ENCODE measurements at regions not wholly inside any gene's neighbourhood (a gene's known extent, or its start where the extent isn't known, plus 50 kb on each side); places are given as distances from the start of the nearest gene placed in this dataset.
A peak's percentile ranks its signal among the peaks of the same experiment; 100 is the strongest.

DNA sequence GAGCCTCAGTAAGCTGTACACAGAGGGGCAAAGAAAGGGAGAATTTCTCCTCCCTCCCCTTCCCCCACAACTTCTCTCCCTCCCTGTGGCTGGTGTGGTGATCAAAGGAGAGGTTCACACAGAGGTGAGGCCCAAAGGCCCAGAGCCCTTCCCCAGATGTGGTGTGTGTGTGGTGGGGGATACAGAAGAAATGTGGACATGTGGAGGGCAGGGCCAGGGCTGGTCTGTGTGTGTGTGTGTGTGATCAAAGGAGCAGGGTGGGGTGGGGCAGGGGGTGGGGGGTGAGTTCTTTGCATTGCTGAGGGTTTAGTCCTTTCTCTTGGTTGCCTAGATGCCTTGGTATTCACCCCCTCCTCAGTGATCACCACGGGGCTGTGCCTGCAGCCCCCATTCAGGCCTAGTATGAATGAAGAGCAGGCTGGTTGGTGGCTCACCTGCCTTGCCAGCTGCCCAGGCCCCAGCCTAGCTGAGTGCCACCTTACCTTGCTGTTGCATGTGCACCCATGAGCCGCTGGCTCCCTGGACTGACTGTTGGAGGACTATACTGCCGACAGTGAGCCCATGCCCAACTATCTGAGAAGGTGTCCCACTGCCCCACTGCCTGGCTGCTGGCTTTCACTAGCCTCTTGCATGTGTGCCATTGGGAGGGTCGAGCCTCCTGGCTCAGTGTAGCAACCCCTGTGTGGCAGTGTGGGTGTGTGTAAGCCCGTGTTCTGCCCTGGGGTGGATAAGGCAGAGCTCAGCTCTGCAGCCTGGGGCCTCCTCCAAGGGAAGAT, 101.9 kb downstream of the EFNB1 start:
- no peak overlapping the region for H3K4me3 ChIP-seq (ENCODE audit: control insufficient read depth, low read depth, low read length)
- no peak for DNase-seq (ENCODE audit: low read depth)
- TF ChIP-seq, protein P1, sequence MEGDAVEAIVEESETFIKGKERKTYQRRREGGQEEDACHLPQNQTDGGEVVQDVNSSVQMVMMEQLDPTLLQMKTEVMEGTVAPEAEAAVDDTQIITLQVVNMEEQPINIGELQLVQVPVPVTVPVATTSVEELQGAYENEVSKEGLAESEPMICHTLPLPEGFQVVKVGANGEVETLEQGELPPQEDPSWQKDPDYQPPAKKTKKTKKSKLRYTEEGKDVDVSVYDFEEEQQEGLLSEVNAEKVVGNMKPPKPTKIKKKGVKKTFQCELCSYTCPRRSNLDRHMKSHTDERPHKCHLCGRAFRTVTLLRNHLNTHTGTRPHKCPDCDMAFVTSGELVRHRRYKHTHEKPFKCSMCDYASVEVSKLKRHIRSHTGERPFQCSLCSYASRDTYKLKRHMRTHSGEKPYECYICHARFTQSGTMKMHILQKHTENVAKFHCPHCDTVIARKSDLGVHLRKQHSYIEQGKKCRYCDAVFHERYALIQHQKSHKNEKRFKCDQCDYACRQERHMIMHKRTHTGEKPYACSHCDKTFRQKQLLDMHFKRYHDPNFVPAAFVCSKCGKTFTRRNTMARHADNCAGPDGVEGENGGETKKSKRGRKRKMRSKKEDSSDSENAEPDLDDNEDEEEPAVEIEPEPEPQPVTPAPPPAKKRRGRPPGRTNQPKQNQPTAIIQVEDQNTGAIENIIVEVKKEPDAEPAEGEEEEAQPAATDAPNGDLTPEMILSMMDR (conservative IDR thresholded peaks at IDR 0.05; ENCODE audit: control insufficient read depth, insufficient read depth, low read depth, low read length), result no peak

DNA sequence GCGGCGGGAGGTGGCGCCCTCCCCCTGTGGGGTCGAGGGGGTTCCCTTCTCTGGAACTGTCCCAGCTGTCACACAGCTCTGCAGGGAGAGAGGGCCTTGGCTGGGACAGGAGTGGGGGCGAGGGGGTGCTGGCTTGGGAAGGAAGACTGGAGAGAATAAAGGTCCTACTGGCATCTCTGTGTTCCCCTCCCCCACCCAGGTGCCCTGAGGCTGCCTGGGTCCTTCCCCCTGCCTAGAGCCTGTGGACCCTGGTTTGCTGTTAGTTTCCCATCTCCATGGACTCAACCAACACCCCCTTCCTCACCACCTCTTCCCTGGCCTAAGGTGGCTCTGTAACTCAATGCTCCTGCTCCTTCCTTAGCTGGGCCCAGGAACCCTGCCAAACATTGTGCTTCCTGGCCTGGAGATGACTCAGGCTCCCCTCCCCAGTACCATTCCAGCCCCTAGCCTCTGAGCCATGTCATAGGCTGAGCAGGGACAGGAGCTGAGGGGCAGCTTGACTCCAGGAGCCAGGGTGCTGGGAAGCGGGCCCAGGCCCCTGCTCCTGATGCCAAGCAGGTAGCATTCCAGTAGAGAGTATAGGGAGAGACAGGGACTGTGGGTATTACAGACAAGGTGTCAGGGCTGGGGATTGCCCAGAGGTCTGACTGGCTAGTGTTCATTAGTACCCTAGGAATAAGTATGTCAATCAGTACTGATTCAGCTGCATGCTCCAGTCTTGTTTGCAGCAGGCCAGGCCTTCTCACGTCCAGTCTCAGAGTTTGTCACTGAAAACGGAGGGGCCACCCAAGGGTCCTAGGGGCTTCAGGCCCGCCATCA, 100.7 kb downstream of the EFNB1 start:
- peak; percentile 81 for DNase-seq (ENCODE audit: low read depth)
- H3K4me3 ChIP-seq (ENCODE audit: control insufficient read depth, low read depth, low read length), result no peak overlapping the region
- TF ChIP-seq, protein P1 (conservative IDR thresholded peaks at IDR 0.05; ENCODE audit: control insufficient read depth, insufficient read depth, low read depth, low read length), result no peak

DNA sequence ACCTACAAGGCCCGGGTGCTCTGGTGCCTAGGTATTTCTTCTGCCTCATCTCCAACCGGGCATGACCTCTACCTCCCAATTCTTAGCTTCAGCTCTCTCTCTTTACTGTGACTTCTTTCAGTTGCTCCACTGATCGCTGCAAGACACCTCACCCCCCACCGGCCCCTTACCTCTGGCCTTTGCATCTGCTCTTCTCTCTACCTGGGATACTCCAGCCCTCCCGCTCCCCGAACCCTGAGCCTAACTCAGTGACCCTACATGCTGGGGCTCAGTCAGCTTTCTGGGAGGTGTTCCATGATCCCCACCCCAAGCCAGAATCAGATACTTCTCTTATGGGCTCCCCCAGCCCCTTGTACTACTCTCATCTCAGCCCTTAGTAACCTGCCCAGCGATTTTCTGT, 99.6 kb downstream of the EFNB1 start:
- TF ChIP-seq, protein P1 (conservative IDR thresholded peaks at IDR 0.05; ENCODE audit: control insufficient read depth, insufficient read depth, low read depth, low read length), result no peak
- no peak for DNase-seq (ENCODE audit: low read depth)
- H3K4me3 ChIP-seq (ENCODE audit: control insufficient read depth, low read depth, low read length), result no peak overlapping the region

DNA sequence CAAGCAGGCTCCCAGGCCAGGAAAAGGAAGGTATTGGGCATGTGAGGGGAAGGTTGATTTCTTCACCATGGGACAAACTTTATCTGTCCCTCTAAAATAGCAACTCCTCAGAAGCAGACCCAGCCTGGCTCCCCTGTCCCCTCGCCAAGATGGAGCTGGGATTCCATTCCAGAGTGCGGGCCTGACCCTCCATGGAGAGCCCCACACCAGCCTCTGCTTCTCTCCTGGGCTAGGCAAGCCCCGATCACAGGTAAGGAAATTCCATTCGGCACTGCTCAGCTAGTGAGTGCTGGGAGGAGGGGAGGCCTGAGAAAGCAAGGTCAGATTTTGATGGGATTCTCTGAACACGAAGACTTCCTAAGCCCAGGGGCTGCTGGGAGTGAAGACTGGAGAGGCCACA, 98.4 kb downstream of the EFNB1 start:
- no peak for DNase-seq (ENCODE audit: low read depth)
- TF ChIP-seq, protein P1 (conservative IDR thresholded peaks at IDR 0.05; ENCODE audit: control insufficient read depth, insufficient read depth, low read depth, low read length), result no peak
- H3K4me3 ChIP-seq (ENCODE audit: control insufficient read depth, low read depth, low read length), result no peak overlapping the region

DNA sequence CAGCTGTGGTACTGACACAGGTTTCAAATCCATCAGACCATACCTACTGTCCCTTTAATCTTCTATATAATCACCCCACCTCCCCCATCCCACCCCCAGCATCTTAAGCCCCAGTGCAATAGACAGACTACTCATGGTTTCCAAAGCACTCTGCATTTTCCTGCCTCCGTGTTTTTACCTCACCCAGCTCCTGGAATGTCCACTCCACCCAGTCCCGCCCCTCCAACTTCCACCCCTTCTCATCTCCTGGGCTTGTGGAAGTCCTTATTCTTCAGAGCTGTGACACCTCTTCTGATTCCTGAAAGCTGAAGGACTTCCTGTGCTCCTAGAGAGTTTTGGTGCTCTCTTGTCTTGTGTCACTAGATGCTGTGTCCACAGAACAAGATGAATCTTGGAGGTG, 94.3 kb downstream of the EFNB1 start:
- H3K4me3 ChIP-seq (ENCODE audit: control insufficient read depth, low read depth, low read length), result no peak overlapping the region
- TF ChIP-seq, protein P1 (conservative IDR thresholded peaks at IDR 0.05; ENCODE audit: control insufficient read depth, insufficient read depth, low read depth, low read length), result no peak
- DNase-seq (ENCODE audit: low read depth), result no peak

DNA sequence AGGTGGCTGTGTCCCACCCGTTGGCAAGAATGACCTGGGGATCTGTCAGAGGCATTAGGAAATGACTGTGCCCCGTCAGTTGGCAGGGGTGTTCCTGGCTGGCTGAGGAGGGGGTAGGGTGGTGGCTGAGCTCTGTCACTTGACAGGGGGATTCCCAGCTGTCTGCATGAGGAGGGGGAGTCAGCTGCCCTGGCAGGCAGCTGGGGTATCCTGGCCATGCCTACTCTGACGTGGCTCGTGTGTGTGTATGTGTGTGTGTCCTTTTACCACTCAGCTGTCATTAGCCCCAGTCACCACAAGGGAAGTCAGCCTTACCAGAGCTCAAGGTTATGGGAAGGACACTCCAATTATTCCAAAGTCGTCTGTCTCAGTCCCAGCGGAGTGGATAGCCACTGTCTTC, 93.2 kb downstream of the EFNB1 start:
- no peak for DNase-seq (ENCODE audit: low read depth)
- TF ChIP-seq, protein P1 (conservative IDR thresholded peaks at IDR 0.05; ENCODE audit: control insufficient read depth, insufficient read depth, low read depth, low read length), result no peak
- no peak overlapping the region for H3K4me3 ChIP-seq (ENCODE audit: control insufficient read depth, low read depth, low read length)
